Upper lobe of left lung (tissue), 4 donors: ENCODE measurements at regions not wholly inside any gene's neighbourhood (a gene's known extent, or its start where the extent isn't known, plus 50 kb on each side); places are given as distances from the start of the nearest gene placed in this dataset.
"Not testable (repeated sequence)": the region's sequence is repeated elsewhere in the genome, so short reads cannot be mapped to it uniquely, and the experiment has no call there.

Source experiments
- EP300 ChIP-seq, 4 donors: sonication (generic); formaldehyde crosslinking; IDR thresholded peaks; one replicate each; pipeline ENCODE4 v1.5.1; 2017; ENCODE audit warnings: antibody characterized with exemption in 4 of 4, control low read depth in 2 of 4
- POLR2A ChIP-seq, 4 donors: fragments of 450-650 bp; IDR thresholded peaks; one replicate each; pipeline ENCODE4 v1.5.1; 2016 to 2017; ENCODE audit warnings: antibody characterized with exemption in 4 of 4, mild to moderate bottlenecking in 2 of 4
- POLR2AphosphoS5 ChIP-seq, 2 donors: sonication (generic); formaldehyde crosslinking; IDR thresholded peaks; one replicate each; pipeline ENCODE4 v1.5.1; 2017; ENCODE audit warnings: antibody characterized with exemption in 2 of 2
- TF ChIP-seq, protein P1 (sequence below), 6 experiments: fragments of 450-650 bp in 4 of 6; fragments of 200-600 bp in 2 of 6; sonication (generic) in 2 of 6; IDR thresholded peaks; one replicate each; pipeline ENCODE4 v1.5.1; 2016 to 2019; ENCODE audit warnings: antibody characterized with exemption in 6 of 6

DNA sequence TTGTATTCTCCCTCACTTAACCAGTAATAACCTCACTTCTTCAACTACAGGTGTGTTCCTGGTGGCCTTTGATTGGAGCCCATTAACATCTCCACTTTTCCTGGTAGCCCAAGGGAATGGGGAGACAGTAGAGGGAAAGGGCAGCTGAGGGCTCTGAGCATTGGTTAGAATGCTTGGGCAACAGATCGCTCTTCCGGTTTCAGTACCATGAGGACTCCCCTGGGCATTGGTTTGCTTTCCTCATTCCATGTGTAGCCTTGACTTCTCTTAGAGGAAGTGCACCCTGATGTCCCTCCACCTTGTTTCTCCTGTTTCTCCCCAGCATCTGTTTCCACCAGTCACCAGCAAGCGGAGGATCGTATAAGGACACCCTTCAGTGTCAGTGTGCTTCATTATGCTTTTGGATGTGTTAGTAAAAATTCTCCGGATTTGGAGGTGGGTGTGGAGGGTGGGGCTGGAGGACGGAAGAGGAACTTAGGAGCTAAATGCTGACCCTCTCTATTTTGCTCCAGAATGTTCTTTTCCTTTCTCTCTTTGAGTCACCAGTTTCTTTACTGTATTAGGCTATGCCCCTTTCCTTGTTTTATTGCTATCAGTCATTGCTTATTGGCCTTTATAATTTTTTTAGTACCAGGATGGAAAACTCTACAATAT, 50.6 kb upstream of the ZNG1B start:
- TF ChIP-seq, protein P1, sequence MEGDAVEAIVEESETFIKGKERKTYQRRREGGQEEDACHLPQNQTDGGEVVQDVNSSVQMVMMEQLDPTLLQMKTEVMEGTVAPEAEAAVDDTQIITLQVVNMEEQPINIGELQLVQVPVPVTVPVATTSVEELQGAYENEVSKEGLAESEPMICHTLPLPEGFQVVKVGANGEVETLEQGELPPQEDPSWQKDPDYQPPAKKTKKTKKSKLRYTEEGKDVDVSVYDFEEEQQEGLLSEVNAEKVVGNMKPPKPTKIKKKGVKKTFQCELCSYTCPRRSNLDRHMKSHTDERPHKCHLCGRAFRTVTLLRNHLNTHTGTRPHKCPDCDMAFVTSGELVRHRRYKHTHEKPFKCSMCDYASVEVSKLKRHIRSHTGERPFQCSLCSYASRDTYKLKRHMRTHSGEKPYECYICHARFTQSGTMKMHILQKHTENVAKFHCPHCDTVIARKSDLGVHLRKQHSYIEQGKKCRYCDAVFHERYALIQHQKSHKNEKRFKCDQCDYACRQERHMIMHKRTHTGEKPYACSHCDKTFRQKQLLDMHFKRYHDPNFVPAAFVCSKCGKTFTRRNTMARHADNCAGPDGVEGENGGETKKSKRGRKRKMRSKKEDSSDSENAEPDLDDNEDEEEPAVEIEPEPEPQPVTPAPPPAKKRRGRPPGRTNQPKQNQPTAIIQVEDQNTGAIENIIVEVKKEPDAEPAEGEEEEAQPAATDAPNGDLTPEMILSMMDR (IDR thresholded peaks at IDR 0.05) = not testable (repeated sequence)
- peak in 1 of 4 donors; percentile 22 for TF ChIP-seq POLR2A (IDR thresholded peaks at IDR 0.05)
- TF ChIP-seq POLR2AphosphoS5, EP300 (IDR thresholded peaks at IDR 0.05): not testable (repeated sequence)
